GM23248 (cell line): ENCODE measurements at regions not wholly inside any gene's neighbourhood (a gene's known extent, or its start where the extent isn't known, plus 50 kb on each side); places are given as distances from the start of the nearest gene placed in this dataset.

Experiments
- DNase-seq: peaks from one replicate; pipeline ENCODE4 v3.0.0-alpha.2; 2015
- H2AFZ ChIP-seq: fragments of 200-600 bp; sonication (generic); 2 replicates; pipeline ENCODE4 v1.6.1; 2016; ENCODE audit warnings: antibody characterized with exemption
- H3F3A ChIP-seq: fragments of 200-600 bp; sonication (generic); 2 replicates; pipeline ENCODE4 v1.6.1; 2016; ENCODE audit warnings: mild to moderate bottlenecking, antibody characterized with exemption, mixed run types; ENCODE audit not compliant: insufficient read depth
- H3K27ac ChIP-seq: fragments of 200-600 bp; sonication (generic); 2 replicates; pipeline ENCODE4 v1.5.1; 2016; ENCODE audit warnings: mild to moderate bottlenecking
- H3K27me3 ChIP-seq: fragments of 200-600 bp; sonication (generic); replicated peaks from 2 replicates; pipeline ENCODE4 v1.6.1; 2016; ENCODE audit warnings: mild to moderate bottlenecking; ENCODE audit not compliant: insufficient read depth
- H3K36me3 ChIP-seq: fragments of 200-600 bp; sonication (generic); 2 replicates; pipeline ENCODE4 v1.6.1; 2016; ENCODE audit warnings: low read depth, mild to moderate bottlenecking
- H3K4me1 ChIP-seq: fragments of 200-600 bp; sonication (generic); 2 replicates; pipeline ENCODE4 v1.6.1; 2016; ENCODE audit warnings: mild to moderate bottlenecking; ENCODE audit not compliant: insufficient read depth
- H3K4me2 ChIP-seq: fragments of 200-600 bp; sonication (generic); one replicate; pipeline ENCODE4 v1.6.1; 2016; ENCODE audit warnings: mild to moderate bottlenecking; ENCODE audit not compliant: unreplicated experiment
- H3K4me3 ChIP-seq: fragments of 200-600 bp; sonication (generic); 2 replicates; pipeline ENCODE4 v1.5.1; 2016; ENCODE audit warnings: mild to moderate bottlenecking
- H3K79me2 ChIP-seq: fragments of 200-600 bp; sonication (generic); 2 replicates; pipeline ENCODE4 v1.6.1; 2016; ENCODE audit warnings: mild to moderate bottlenecking; ENCODE audit not compliant: insufficient read depth
- H3K9ac ChIP-seq: fragments of 200-600 bp; sonication (generic); 2 replicates; pipeline ENCODE4 v1.6.1; 2016; ENCODE audit warnings: mild to moderate bottlenecking
- H3K9me2 ChIP-seq: fragments of 200-600 bp; sonication (generic); 2 replicates; pipeline ENCODE4 v1.6.1; 2016; ENCODE audit warnings: mixed run types, mild to moderate bottlenecking, moderate library complexity; ENCODE audit not compliant: insufficient read depth
- H3K9me3 ChIP-seq: fragments of 200-600 bp; sonication (generic); one replicate; pipeline ENCODE4 v1.6.1; 2017; ENCODE audit warnings: low read depth
- H4K20me1 ChIP-seq: fragments of 200-600 bp; sonication (generic); 2 replicates; pipeline ENCODE4 v1.6.0; 2016; ENCODE audit not compliant: insufficient read depth
- EZH2 ChIP-seq: fragments of 200-600 bp; sonication (generic); IDR thresholded peaks from 2 replicates; pipeline ENCODE4 v1.6.1; 2018; ENCODE audit warnings: antibody characterized with exemption, mild to moderate bottlenecking; ENCODE audit not compliant: insufficient read depth, poor library complexity, severe bottlenecking
- EZH2phosphoT487 ChIP-seq: fragments of 200-600 bp; sonication (generic); IDR thresholded peaks from 2 replicates; pipeline ENCODE4 v1.6.1; 2018; ENCODE audit warnings: antibody characterized with exemption, moderate library complexity, mild to moderate bottlenecking, low read depth; ENCODE audit not compliant: insufficient read depth
- WGBS, 2 experiments: methylation state at CpG; one replicate each; pipeline ENCODE4 v1.1.6; 2015 to 2017; ENCODE audit warnings: low lambda C conversion rate in 2 of 2, low coverage in 1 of 2; ENCODE audit errors: missing lambda C conversion rate in 2 of 2; 5-methylcytosine and 5-hydroxymethylcytosine counted together
- in situ Hi-C: fragments of 300-500 bp; cut with MboI; formaldehyde crosslinking; loops from 2 replicates; pipeline ENCODE4 v1.15.0; 2020

DNA sequence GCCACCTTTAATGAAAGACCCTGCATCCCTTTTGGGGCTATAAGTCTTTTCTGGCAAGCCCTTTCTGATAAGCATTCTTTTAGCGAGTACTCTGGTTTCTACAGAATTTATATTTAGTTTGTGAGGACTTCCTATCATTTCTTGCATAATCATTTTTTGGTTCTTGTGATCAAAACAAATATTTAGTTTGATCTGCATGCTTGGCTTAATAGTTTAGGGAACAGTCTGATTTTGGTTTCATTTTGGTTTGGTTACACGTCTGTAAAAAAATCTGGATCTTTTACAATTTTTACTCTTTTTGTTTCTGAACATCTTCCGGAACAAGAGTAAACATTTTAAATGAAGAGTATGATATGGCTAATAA is 1074.4 kb downstream of the CDH9 start:
- no peaks in the 10 kb centered on the region for H3K9me3 ChIP-seq
- H3F3A ChIP-seq, result no peaks in the 10 kb centered on the region
- no peak overlapping the region for H3K4me2 ChIP-seq
- no peak overlapping the region for H3K9ac ChIP-seq
- H3K27ac ChIP-seq, result no peak overlapping the region
- WGBS, 2 experiments, result 18 to 20% methylated on average over 3 of the region's 3 CpGs
- DNase-seq, result no peak
- no peaks in the 10 kb centered on the region for H3K79me2 ChIP-seq
- no peaks in the 10 kb centered on the region for H3K9me2 ChIP-seq
- TF ChIP-seq EZH2 (no peak), EZH2phosphoT487 (no peak)
- no peak overlapping the region for H3K4me3 ChIP-seq
- no peaks in the 10 kb centered on the region for H4K20me1 ChIP-seq
- in situ Hi-C loops, result no loop called here
- H2AFZ ChIP-seq, result no peak overlapping the region
- no peaks in the 10 kb centered on the region for H3K36me3 ChIP-seq
- H3K27me3 ChIP-seq, result no peaks in the 10 kb centered on the region
- no peaks in the 10 kb centered on the region for H3K4me1 ChIP-seq

DNA sequence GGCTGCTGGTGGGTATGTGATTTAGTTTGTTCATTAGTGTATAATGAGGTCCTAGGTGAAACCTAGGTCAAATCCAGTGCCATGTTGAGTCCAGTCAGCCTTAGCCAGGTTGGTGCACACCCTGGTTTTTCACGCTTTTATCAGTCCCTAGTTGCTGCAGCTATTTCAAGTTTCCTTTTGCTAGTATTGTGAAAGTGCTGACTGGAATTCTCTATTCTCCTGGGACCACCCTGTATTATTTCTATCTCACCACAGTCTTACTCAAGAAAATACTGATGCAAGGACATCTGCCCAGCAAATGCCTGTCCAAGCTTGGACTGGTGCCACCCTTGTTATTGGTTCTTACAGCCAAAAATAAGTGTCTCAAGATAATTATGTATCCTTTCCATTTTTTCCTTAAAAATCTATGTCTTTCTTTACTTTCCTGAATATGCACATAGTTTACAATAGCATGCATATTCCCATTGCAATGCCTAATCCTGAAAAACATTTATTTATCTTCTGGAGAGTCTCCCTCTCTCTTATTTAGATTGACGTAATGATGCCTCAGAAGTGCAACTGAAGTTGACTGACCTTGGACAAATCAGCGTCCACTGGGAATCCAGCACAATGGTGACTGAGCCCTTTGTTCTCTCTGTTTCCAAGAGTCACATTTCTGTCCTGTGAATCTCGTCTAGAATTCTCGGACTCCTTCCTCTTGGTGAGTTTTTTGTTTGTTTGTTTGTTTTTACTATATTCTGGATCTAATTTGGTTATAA is 1075.0 kb downstream of the CDH9 start:
- no peaks in the 10 kb centered on the region for H3K36me3 ChIP-seq
- no peak for TF ChIP-seq EZH2phosphoT487
- no peak for TF ChIP-seq EZH2
- no peak overlapping the region for H3K4me2 ChIP-seq
- no peak overlapping the region for H3K9ac ChIP-seq
- H3K9me3 ChIP-seq, result no peaks in the 10 kb centered on the region
- no peak overlapping the region for H2AFZ ChIP-seq
- no peak overlapping the region for H3K27ac ChIP-seq
- no peaks in the 10 kb centered on the region for H4K20me1 ChIP-seq
- in situ Hi-C loops, result no loop called here
- H3K27me3 ChIP-seq, result no peaks in the 10 kb centered on the region
- H3K4me1 ChIP-seq, result no peaks in the 10 kb centered on the region
- no peak for DNase-seq
- no peaks in the 10 kb centered on the region for H3F3A ChIP-seq
- H3K9me2 ChIP-seq, result no peaks in the 10 kb centered on the region
- H3K4me3 ChIP-seq, result no peak overlapping the region
- H3K79me2 ChIP-seq, result no peaks in the 10 kb centered on the region
- 28 to 29% methylated on average over 5 of the region's 5 CpGs for WGBS, 2 experiments

DNA sequence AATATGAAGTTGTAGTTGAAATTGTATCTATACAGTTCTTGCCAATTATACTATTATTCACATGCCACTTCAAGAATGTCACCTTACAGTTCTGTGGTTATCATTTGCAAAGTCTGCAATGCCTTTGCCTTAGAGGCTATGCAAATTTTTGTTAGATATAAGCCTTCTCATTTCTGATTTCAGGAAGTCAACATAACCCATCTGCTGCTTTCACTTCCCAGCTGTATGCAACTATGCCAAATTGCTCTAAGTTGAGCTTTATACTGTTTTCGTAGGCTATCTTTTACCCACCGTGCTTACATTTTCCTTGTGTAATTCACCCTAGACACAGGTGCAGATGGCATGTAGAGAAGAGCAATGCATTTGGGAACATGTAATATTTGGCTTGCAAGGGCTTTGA is 1083.0 kb downstream of the CDH9 start:
- no peak overlapping the region for H2AFZ ChIP-seq
- whole genome bisulfite sequencing, 2 experiments, result 18% methylated on average over 2 of the region's 2 CpGs
- H3K27me3 ChIP-seq, result no peaks in the 10 kb centered on the region

DNA sequence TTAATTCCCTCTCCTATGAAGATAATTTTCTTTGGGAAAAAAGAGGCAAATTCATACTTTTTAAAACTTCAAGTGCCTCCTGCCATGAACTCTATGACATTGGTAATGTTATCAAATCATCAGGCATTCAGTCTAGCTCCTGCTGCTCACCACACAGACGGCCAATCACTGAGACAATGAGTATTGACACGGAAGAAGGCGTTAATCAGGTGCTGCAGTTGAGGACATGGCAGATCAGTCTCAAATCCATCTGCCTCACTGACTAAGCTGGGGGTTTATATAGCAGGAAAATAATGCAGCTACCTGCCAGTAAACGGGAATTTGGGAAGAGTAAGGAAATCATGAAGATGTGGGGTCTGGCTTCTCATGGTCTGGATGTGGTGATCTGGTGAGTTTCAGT is 1087.7 kb downstream of the CDH9 start:
- Histone ChIP-seq H3K79me2 (no peaks in the 10 kb centered on the region), H3K27ac (no peak overlapping the region), H3K9me2 (no peaks in the 10 kb centered on the region), H2AFZ (no peak overlapping the region), H3F3A (no peaks in the 10 kb centered on the region), H3K4me2 (no peak overlapping the region), H3K4me1 (no peaks in the 10 kb centered on the region), H3K4me3 (no peak overlapping the region), H4K20me1 (no peaks in the 10 kb centered on the region), H3K9ac (no peak overlapping the region), H3K36me3 (no peaks in the 10 kb centered on the region), H3K27me3 (no peaks in the 10 kb centered on the region), H3K9me3 (no peaks in the 10 kb centered on the region)
- in situ Hi-C loops, result no loop called here
- 18 to 22% methylated on average over 4 of the region's 4 CpGs for WGBS, 2 experiments
- TF ChIP-seq EZH2, result no peak
- TF ChIP-seq EZH2phosphoT487, result no peak
- no peak for DNase-seq

More for the DNA sequence above, 1083.0 kb downstream of the CDH9 start:
- Histone ChIP-seq H3K9me3 (no peaks in the 10 kb centered on the region), H3K9me2 (no peaks in the 10 kb centered on the region), H3K4me3 (no peak overlapping the region), H3K79me2 (no peaks in the 10 kb centered on the region), H3K4me1 (no peaks in the 10 kb centered on the region), H4K20me1 (no peaks in the 10 kb centered on the region), H3K27ac (no peak overlapping the region), H3K36me3 (no peaks in the 10 kb centered on the region), H3K9ac (no peak overlapping the region), H3K4me2 (no peak overlapping the region), H3F3A (no peaks in the 10 kb centered on the region)
- DNase-seq, result no peak
- in situ Hi-C loops, result no loop called here
- TF ChIP-seq EZH2 (no peak), EZH2phosphoT487 (no peak)

DNA sequence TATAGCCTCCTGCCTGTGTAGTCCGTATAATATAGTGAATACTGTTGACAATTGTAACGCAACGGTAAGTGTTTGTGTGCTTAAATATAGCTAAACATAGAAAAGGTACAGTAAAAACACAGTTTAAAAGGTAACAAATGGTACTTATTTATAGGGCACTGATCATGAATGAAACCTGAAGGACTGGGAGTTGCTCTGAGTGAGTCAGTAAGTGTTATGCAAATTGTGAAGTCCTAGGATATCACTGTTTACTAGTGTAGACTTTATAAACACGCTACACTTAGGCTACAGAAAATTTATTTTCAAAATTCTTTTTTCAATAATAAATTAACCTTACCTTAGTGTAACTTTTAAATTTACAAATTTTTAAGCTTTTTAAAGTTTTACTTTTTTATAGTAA is 1090.1 kb downstream of the CDH9 start:
- 61 to 62% methylated on average over 4 of the region's 4 CpGs for WGBS, 2 experiments
- no peaks in the 10 kb centered on the region for H3K36me3 ChIP-seq

More for the DNA sequence above, 1090.1 kb downstream of the CDH9 start:
- Histone ChIP-seq H3K4me1 (no peaks in the 10 kb centered on the region), H2AFZ (no peak overlapping the region), H3K27ac (no peak overlapping the region), H3F3A (no peaks in the 10 kb centered on the region), H3K27me3 (no peaks in the 10 kb centered on the region), H3K79me2 (no peaks in the 10 kb centered on the region), H3K9me3 (no peaks in the 10 kb centered on the region), H3K4me2 (no peak overlapping the region), H3K9me2 (no peaks in the 10 kb centered on the region), H3K4me3 (no peak overlapping the region), H4K20me1 (no peaks in the 10 kb centered on the region), H3K9ac (no peak overlapping the region)
- in situ Hi-C loops, result no loop called here
- no peak for DNase-seq
- TF ChIP-seq EZH2phosphoT487, result no peak
- TF ChIP-seq EZH2, result no peak
